RWPE1 (cell line): ENCODE measurements at regions not wholly inside any gene's neighbourhood (a gene's known extent, or its start where the extent isn't known, plus 50 kb on each side); places are given as distances from the start of the nearest gene placed in this dataset.

Experiments used
- CTCF ChIA-PET: fragments of 350-600 bp; sonication (Branson Sonifier 250); formaldehyde crosslinking; extraction: SDS; loops from one replicate; lab custom pipeline; 2021; lab: Yijun Ruan, JAX
- POLR2A ChIA-PET: fragments of 400-600 bp; formaldehyde crosslinking; extraction: SDS; loops from one replicate; lab custom pipeline; 2020; ENCODE audit warnings: antibody characterized with exemption; ENCODE audit not compliant: low non-redundant PET; lab: Yijun Ruan, JAX
- DNase-seq: peaks from one replicate; pipeline ENCODE4 v3.0.0; 2012; ENCODE audit warnings: low spot score
- H3K27ac ChIP-seq: fragments of 450-650 bp; 2 replicates; pipeline ENCODE4 v1.5.1; 2017
- CTCF ChIP-seq: fragments of 450-650 bp; conservative IDR thresholded peaks from 2 replicates; pipeline ENCODE4 v1.5.1; 2017; ENCODE audit warnings: low read depth, mild to moderate bottlenecking

GRCh38 chr4:117844594-117844993 is 189.7 kb upstream of the NDST3 start:
- TF ChIP-seq CTCF, result no peak
- ChIA-PET CTCF (no interaction called here), POLR2A (no interaction called here)
- H3K27ac ChIP-seq, result no peak overlapping the region
- DNase-seq, result no peak

GRCh38 chr4:117845270-117845669 is 189.0 kb upstream of the NDST3 start:
- DNase-seq, result no peak
- no peak overlapping the region for H3K27ac ChIP-seq
- no peak for TF ChIP-seq CTCF
- ChIA-PET CTCF (no interaction called here), POLR2A (no interaction called here)

DNA sequence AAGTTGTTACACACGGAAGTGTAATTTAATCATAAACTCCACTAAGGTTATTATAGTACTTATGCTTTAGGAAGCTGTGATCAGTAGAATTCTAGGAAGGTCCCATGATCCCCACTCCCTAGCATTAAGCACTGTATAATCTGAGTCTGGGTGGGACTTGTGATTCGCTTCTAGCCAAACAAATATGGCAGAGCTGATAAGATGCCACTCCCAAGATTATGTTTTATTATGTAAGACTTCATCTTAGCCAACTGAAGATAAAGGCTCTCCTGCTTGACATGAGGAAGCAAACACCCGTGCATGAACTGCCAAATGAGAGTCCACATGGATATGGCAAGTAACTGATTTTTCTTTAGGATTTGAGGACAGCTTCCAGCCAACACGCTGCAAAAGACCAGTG is 186.4 kb upstream of the NDST3 start:
- POLR2A ChIA-PET, result no interaction called here
- no peak overlapping the region for H3K27ac ChIP-seq
- no peak for TF ChIP-seq CTCF
- no peak for DNase-seq
- CTCF ChIA-PET, result no interaction called here

DNA sequence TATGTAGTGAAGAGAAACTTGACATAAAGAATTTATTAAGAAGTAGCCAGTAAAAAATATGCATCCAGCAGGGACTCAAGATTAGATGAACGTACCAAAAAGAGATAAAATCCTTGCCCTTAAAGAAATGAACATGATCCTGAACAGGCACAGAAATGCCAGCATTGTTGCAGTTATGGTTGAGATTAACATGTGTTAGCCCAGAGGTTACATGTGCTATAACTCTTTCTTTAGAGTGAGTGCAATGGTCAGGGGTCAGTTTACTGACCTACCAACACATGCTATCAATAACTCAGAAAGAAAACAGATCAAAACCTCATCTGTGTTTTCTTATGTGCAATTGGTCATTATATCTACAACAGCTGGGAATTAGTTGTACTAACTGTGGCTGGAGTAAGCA is 166.1 kb upstream of the NDST3 start:
- no peak for TF ChIP-seq CTCF
- POLR2A ChIA-PET, result no interaction called here
- no peak for DNase-seq
- CTCF ChIA-PET, result no interaction called here
- no peak overlapping the region for H3K27ac ChIP-seq

DNA sequence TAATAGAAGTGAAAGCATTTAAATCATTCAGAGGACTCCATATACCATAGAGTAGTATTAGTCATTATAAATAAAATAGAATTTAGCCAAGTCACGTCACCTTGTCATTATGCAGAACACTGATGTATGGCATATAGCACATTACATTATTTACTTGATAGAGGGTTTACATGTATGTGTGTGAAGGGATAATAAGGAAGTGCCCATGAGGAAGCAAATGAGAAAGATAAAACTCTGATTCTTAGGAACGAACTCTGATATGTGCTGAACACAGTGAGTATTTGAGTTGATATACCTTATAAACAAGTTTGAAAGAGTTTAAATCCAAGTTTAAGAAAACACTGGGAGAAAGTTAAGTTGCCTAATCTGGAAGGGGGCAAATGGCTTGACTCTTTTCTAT is 160.5 kb upstream of the NDST3 start:
- no peak overlapping the region for H3K27ac ChIP-seq
- CTCF ChIA-PET, result no interaction called here
- no peak for TF ChIP-seq CTCF
- no peak for DNase-seq
- POLR2A ChIA-PET, result no interaction called here

DNA sequence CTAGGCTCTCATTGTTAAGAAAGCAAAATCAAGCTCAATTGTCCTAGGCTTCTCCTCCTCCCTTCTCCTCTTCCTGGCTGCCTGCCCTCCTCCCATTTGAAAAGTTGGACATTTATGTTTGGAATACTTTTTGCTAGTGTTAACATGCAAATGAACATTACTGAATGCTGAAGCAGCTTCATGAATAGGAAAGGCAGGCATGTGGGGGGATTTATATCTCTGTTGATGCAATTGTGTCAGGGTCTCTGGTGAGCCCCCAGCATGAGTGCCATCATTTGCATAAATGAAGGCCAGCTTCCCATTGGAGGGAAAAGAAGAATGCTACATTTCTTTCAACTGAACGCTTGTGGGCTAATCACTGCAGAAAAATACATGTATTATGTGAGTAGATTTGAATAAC is 160.1 kb upstream of the NDST3 start:
- no peak for TF ChIP-seq CTCF
- DNase-seq, result no peak
- H3K27ac ChIP-seq, result no peak overlapping the region
- CTCF ChIA-PET, result no interaction called here
- POLR2A ChIA-PET, result no interaction called here

- ChIA-PET POLR2A (no interaction called here), CTCF (no interaction called here)
- TF ChIP-seq CTCF, result no peak
- DNase-seq, result no peak
- no peak overlapping the region for H3K27ac ChIP-seq
Measured at GRCh38 chr4:117889978-117890377, 144.3 kb upstream of the NDST3 start.
